GM18520 (cell line): ENCODE measurements at regions not wholly inside any gene's neighbourhood (a gene's known extent, or its start where the extent isn't known, plus 50 kb on each side); places are given as distances from the start of the nearest gene placed in this dataset.

Experiments used
- ATAC-seq: cut with Tn5 transposase; IDR thresholded peaks from one replicate; pipeline ENCODE4 v1.9.1; 2021; ENCODE audit not compliant: unreplicated experiment

DNA sequence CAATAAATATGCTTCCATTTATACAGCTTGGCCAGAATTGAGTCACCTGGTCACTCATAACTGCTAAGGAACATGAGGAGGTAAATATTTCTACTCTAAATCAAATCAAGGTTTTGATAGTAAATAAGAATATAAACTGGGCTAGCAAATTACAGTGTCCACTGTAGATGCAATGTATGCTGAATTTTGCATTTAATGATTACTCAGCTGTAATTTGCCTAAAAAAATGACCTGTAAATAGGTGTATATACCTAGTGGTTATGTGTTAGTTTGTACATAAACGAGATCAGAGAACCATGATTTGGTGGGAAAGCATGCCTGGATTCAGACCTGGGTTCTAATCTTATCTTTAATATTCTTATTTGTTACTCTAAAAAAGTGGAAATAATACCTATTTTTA lies 76.6 kb upstream of the CNTN1 start:
- no peak for ATAC-seq

DNA sequence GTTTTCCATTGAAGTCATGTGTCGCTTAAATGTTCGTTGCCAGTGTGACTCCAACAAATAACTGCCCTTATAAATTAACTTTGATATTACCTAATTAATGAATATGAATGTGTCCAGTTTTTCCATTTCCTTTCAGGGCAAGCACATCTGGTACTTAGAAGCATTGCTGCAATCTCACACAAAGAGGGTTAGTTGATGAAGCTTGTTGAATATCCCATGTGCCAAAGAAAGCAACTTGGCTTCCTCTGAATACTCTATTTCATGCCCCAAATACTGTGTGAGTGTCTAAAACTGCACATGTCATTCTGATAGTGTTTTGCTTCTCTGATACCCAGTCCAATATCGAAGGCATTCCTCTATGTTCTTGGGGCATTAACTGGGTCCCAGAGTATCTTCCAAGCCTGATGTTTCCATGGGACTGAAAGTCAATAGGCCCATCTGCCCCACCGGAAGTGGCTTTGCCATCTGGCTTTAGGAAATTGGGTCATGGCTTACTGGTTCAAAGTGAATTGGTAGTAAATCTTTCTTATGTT lies 75.8 kb upstream of the CNTN1 start:
- no peak for ATAC-seq

- no peak for ATAC-seq
These were observed 73.6 kb upstream of the CNTN1 start for GRCh38 chr12:40618636-40619035.

DNA sequence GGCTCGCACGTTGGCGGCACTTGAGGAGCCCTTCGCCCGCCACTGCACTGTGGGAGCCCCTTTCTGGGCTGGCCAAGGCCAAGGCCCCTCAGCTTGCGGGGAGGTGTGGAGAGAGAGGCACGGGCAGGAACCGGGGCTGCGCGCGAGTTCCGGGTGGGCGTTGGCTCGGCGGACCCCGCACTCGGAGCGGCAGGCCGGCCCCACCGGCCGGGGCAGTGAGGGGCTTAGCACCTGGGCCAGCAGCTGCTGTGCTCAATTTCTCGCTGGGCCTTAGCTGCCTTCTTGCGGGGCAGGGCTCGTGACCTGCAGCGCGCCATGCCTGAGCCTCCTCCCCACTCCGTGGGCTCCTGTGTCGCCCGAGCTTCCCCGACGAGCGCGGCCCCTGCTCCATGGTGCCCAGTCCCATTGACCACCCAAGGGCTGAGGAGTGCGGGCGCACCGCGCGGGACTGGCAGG lies 71.6 kb upstream of the CNTN1 start:
- ATAC-seq, result no peak

- no peak for ATAC-seq
These were observed 69.9 kb upstream of the CNTN1 start for GRCh38 chr12:40622246-40622838.

- no peak for ATAC-seq
These were observed 60.1 kb upstream of the CNTN1 start for GRCh38 chr12:40632171-40632570.

- no peak for ATAC-seq
These were observed 59.3 kb upstream of the CNTN1 start for GRCh38 chr12:40632933-40633332.

DNA sequence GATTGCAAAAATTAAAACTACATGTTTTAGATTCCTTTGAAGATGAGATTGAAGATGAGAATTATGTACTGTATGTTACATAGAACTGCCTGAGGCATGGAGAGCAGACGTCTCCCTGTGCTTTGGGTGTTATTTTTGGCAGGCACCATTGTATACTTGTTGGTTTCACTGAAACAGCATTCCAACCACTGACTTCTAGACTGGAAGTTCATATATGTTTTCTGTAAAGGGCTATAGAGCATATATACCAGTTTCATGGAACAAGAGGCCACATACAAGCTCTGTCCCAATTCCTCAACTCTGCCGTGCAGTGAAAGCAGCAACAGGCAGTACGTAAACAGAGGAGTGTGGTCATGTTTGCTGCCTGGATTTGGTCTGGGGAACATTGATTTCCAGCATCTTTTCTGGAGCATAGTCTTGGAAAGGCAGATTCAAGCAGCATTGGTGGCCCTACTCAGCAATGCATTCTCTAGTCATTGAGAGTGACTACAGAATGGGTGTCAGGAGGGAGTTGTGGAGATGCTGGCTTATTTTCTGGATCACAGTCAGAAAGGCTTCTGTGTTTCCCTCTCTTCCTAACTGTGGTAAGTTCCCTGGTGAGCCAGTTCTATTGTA lies 57.6 kb upstream of the CNTN1 start:
- no peak for ATAC-seq

- ATAC-seq, result no peak
These were observed 57.0 kb upstream of the CNTN1 start for GRCh38 chr12:40635141-40635731.
